Limb (tissue), 2 donors: ENCODE measurements at regions not wholly inside any gene's neighbourhood (a gene's known extent, or its start where the extent isn't known, plus 50 kb on each side); places are given as distances from the start of the nearest gene placed in this dataset.
"Not testable (repeated sequence)": the region's sequence is repeated elsewhere in the genome, so short reads cannot be mapped to it uniquely, and the experiment has no call there.

Experiments
- DNase-seq, 2 donors: peaks; one replicate each; pipeline ENCODE4 v3.0.0-alpha.2; 2016; ENCODE audit errors: extremely low spot score in 2 of 2

DNA sequence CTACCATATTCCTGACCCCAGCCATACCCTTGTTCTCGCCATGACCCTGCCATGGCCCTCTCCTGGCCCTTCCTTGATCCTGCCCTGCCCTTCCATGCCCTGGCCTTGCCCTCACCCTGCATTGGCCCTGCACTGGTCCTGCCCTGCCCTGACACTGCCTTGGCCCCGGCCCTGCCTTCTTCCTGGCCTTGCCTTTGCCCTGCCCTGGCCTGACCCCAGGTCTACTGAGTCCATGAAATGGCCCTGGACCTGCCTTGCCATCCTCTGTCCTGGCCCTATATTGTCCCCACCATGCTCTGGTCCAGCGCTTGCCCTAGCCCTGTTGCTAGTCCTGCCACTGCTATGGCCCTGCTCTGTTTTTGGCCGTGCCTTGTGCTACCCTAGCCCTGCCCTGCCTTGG lies 536.1 kb downstream of the FOXD4L6 start:
- not testable (repeated sequence) for DNase-seq

DNA sequence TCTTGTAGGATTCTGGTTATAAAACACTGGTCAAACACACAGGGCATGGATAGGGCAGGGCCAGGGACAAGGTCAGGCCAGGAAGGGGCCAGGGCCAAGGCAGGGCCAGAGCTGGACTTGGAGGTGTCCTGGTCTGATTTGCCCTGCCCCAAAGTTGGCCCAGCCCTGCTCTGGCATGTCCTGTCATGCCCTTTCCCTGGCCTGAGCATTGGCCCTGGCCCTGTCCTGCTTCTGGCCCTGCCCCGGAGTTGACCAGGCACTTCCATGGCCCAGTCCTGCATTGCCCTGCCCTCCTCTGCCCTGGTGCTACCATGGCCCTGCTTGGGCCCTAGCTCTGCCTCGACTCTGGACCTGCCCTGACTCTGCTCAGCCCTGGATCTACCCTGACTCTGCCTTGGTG lies 536.6 kb downstream of the FOXD4L6 start:
- peak in 1 of 2 donors; percentile 8 for DNase-seq

DNA sequence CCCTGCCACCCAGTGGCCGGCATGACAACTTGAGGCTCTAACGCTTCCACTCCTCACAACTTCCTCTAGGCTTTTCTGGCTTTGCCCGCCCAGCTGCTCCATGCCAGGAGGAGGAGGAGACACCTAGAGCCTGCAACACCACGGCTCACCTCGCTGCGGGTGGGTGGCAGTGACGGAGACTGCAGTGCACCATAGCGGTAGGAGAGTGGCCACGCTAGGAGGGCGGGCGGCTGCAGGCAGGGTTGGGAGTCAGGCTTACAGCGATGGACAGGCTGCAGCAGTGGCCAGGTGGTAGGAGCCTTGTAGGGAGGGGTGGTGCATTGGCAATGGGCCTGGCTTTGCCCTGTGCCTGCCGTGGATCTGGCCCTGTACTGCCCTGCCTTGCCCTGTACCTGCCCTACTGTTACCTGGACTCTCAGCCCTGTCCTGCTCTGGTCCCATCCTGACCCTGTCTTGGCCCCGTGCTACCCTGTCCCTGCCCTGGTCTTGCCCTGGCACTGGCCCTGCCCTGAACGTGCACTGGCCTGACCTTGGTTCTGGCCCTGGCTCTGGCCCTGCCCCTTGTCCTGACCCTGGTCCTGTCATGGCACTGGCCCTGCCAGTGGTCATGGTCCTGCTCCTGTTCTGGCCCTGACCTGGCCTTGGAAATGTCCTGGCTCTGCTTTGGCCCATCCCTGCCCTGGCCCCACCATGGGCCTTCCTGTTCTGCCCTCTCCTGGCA lies 540.8 kb downstream of the FOXD4L6 start:
- DNase-seq: not testable (repeated sequence)

DNA sequence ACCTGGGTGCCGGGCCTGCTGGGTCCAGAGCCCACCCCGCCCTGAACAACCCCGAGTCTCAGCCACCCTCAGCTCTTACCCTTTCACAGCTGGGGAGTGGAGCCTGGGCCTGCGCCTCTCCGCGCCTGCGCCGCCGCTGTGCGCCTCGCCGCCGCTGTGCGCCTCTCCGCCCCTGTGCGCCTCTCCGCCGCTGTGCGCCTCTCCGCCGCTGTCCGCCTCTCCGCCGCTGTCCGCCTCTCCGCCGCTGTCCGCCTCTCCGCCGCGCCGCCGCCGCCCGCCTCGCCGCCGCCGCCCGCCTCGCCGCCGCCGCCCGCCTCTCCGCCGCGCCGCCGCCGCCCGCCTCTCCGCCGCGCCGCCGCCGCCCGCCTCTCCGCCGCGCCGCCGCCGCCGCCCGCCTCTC lies 544.4 kb downstream of the FOXD4L6 start:
- DNase-seq: not testable (repeated sequence)

DNA sequence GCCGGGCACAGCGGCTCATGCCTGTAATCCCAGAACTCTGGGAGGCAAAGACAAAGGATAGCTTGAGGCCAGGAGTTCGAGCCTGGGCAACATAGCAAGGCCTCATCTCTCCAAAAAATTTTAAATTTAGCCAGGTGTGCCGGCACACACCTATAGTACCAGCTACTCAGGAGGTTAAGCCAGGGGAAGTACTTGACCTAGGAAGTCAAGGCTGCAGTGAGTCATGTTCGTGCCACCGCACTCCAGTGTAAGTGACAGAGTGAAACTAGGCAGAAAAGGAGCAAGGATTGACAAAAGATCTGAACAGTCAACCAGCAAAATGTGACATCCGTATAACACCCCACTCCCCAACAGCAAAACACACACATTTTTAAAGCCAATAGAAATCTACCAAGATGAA lies 545.3 kb downstream of the FOXD4L6 start:
- not testable (repeated sequence) for DNase-seq

DNA sequence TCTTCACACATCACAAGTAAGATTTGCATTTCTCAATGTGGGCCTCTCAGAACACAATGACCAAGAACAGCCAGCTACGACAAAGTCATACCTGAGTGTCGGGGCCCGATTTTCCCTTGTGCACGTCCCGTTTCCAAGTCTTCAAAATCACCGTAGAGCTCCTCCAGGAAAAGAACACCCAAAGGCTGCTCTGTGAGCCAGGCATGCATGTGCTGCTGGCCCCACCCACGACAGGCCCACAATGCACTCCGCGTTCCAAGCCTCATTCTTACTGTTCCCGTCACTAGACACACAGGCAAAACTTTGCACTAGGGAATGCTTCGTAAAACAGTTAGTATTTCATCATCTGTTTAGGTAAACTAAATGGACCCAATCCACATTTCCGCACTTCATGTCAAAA lies 549.6 kb downstream of the FOXD4L6 start:
- not testable (repeated sequence) for DNase-seq
